Erythroblast (primary cell): ENCODE measurements at regions not wholly inside any gene's neighbourhood (a gene's known extent, or its start where the extent isn't known, plus 50 kb on each side); places are given as distances from the start of the nearest gene placed in this dataset.

Experiments used
- GATA1 ChIP-seq: IDR thresholded peaks from 2 replicates; pipeline ENCODE4 v1.6.1; 2011; ENCODE audit warnings: low read depth, mild to moderate bottlenecking, control low read depth, low read length, moderate library complexity
- POLR2A ChIP-seq: IDR thresholded peaks from 2 replicates; pipeline ENCODE4 v1.6.1; 2011; ENCODE audit warnings: mild to moderate bottlenecking, low read length

- TF ChIP-seq POLR2A (no peak), GATA1 (no peak)
Observed at GRCh38 chr1:184914149-184914548, 60.2 kb downstream of the NIBAN1 start.
